HG03280 (cell line): ENCODE measurements at regions not wholly inside any gene's neighbourhood (a gene's known extent, or its start where the extent isn't known, plus 50 kb on each side); places are given as distances from the start of the nearest gene placed in this dataset.

Experiments
- ATAC-seq: cut with Tn5 transposase; IDR thresholded peaks from one replicate; pipeline ENCODE4 v1.9.1; 2021; ENCODE audit warnings: mild to moderate bottlenecking, moderate library complexity; ENCODE audit not compliant: unreplicated experiment

- no peak for ATAC-seq
Observed at GRCh38 chr2:140064243-140064642, 1284.1 kb upstream of the NXPH2 start.

DNA sequence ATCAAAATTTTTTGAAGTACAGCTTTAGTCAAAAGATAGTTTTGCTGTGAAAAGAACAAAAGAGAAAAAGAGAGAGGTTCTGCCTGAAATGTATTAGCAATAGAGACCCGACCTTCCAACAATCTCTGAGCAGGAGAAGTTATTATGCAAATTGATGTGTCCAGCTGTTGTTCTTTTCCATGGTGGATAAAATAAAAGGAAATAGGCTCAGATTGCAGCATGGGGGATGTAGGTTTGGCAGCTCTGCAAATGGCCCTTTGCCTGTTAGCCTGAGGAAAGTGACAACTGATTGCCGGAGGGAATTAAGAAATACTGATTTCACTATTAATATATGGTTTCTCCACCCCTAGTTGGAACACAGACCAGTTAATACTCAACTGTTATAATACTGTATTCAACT, 1283.2 kb upstream of the NXPH2 start:
- no peak for ATAC-seq

DNA sequence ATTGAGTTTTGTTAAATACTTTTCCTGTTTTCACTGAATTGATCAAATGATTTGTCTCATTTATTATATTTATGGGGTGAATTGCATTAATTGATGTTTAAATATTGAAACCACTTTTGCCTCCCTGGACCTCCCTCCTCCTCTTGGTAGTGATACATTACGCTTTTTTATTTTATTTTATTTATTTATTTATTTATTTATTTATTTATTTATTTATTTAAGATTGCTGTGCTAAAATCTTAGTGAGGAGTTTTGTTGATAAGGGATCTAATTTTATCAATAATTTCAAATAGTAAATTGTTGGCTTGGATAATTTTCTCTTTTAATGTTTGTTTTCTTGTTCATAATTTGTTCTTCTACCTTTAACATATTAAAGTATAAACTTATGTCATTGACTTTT, 1281.0 kb upstream of the NXPH2 start:
- ATAC-seq, result no peak

- no peak for ATAC-seq
Observed at GRCh38 chr2:140057928-140058327, 1277.7 kb upstream of the NXPH2 start.

DNA sequence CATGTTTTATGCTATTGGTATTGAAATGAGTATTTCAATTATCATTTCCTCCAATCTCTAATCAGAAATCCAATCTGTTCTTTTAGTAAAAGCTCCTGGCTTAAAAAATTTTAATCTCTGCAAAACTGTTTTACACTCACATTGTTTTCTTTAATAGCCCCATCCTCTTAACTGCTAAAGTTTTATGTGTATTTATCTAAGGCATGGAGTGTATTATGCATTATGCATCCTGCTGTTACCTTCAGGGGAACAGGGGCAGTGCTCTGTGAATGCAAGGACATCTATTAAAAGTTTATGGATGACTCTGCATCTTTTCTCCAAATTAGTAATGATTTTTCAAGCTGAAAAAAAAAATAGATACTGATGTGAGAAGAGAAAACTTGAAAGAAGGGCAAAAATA, 1261.6 kb upstream of the NXPH2 start:
- no peak for ATAC-seq

- ATAC-seq, result no peak
Observed at GRCh38 chr2:140041239-140041638, 1261.0 kb upstream of the NXPH2 start.

DNA sequence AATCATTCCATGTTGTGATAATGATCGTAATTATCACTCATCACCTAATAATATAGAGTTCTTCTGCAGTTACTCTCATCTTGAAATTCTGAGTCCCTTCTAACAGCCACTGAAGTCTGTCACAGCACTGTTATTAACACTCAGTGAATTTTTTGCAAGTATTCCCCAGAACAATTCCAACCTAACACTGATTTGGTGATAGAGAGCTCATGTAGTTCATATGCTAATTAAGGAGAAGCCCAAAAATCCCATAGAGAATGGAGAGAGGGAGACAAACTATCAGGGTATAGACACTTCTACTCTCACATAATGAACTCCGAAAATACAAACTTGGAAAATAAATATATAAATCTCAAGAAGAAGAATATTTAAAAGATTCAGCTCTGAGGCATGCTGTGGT, 1253.4 kb upstream of the NXPH2 start:
- no peak for ATAC-seq

DNA sequence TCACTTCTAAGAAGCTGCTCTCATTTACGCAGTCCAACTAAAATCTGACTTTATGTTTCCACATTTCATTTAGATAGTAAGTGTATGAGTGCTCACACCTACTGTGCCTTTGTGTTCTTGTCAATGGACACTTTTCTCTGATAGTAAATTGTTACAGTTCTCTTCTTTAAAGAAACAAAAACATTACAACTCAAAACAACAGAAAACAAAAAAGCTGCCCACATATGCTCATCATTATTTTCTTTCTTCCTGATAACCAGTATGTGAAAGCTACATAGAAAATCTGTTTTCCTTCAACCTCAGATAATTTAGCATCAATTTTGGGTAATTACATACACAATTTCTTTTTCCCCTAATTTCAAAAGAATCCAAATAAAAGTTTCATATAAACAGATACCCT, 1247.8 kb upstream of the NXPH2 start:
- ATAC-seq, result no peak

DNA sequence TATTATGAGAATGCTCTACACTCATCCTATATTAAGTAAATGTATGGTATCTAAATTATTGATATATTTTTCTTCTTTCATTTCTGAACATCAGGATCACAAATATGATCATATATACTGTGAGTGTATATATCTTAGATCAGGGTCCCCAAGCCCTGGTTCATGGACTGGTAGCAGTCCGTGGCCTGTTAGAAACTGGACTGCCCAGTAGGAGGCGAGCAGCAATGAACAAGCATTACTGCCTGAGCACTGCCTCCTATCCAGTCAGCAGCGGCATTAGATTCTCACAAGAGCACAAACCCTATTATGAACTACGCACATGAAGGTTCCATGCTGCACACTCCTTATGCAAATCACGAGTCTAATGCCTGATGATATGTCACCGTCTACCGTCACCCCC, 1247.1 kb upstream of the NXPH2 start:
- no peak for ATAC-seq

GRCh38 chr2:140023291-140023690, 1243.1 kb upstream of the NXPH2 start:
- ATAC-seq, result no peak

DNA sequence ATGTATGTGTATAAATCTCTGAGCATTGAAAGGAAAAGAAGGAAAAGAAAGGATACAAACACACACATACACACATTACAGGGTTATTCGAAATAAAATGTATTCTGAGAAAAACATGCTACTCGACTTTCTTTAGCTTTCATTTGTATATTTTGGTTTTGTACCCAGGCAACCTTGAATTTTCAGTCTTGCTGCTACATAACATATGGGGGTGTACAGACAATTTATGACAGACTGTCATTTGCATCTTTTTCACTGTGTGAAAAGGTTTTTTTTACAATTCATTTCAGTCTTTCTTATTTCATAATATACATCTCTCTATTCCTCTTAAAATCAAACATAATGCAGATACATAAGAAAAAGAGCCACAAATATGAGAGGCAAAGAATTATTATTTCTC, 1238.4 kb upstream of the NXPH2 start:
- ATAC-seq, result no peak

GRCh38 chr2:140014204-140014546, 1234.0 kb upstream of the NXPH2 start:
- ATAC-seq, result no peak

GRCh38 chr2:140013545-140014203, 1233.5 kb upstream of the NXPH2 start:
- ATAC-seq, result no peak

DNA sequence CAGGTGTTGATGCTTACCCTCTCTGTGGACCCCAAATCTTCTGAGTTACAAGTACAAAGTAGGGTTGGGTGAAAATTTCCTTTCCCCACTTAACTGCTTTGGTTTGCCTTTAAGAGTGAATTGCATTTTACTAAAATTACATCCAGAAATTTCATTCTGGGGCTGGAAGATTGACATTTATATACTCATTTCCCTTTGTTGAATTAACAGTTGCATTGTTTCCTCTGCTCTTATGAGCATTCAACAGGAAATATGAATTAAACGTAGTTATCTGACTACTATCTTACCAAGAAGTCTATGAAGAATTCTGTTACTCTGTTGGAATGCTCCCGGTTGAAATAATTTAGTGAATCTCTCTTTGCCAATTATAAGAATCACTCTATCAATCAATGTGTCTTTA, 1231.1 kb upstream of the NXPH2 start:
- no peak for ATAC-seq

GRCh38 chr2:140002110-140002509, 1221.9 kb upstream of the NXPH2 start:
- no peak for ATAC-seq

- ATAC-seq, result no peak
Observed at GRCh38 chr2:139992711-139993345, 1212.6 kb upstream of the NXPH2 start.

DNA sequence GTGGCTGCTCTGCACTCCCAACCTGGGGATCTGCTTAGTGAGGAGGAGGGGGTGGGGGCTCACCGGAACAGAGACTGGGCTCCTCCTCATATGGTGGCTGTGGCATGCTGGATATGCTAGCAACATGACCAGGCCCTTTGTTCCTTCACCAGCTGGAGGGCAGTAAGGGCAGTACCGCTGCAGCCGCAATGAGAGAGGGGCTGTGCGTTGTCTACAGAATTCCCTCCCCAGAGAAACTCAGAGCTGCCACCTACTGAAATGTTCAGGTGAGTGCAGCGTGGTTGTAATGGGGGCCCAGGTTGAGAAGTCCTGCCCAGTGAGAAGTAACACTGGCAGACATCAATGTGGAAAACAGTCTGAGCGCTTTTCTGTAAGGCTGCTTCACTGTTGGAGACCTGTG, 1211.9 kb upstream of the NXPH2 start:
- no peak for ATAC-seq

DNA sequence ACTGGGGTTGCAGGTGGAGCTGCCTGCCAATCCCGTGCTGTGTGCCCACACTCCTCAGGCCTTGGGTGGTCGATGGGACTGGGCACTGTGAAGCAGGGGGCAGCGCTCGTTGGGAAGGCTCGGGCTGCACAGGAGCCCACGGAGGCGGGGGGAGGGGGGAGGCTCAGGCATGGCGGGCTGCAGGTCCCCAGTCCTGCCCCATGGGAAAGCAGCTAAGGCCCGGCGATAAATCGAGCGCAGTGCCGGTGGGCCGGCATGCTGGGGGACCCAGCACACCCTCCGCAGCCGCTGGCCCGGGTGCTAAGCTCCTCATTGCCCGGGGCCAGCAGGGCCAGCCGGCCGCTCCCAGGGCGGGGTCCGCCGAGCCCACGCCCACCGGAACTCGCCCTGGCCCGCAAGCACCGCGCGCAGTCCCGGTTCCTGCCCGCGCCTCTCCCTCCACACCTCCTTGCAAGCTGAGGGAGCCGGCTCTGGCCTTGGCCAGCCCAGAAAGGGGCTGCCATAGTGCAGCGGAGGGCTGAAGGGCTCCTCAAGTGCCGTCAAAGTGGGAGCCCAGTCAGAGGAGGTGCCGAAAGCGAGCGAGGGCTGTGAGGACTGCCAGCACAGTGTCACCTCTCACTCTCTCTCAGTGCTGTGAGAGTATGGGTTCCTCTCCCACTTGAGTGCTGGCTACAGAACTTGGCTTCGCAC, 1210.6 kb upstream of the NXPH2 start:
- ATAC-seq, result no peak

GRCh38 chr2:139969323-139969722, 1189.1 kb upstream of the NXPH2 start:
- ATAC-seq, result no peak

- no peak for ATAC-seq
Observed at GRCh38 chr2:139968588-139968987, 1188.4 kb upstream of the NXPH2 start.

GRCh38 chr2:139967665-139968064, 1187.5 kb upstream of the NXPH2 start:
- no peak for ATAC-seq

DNA sequence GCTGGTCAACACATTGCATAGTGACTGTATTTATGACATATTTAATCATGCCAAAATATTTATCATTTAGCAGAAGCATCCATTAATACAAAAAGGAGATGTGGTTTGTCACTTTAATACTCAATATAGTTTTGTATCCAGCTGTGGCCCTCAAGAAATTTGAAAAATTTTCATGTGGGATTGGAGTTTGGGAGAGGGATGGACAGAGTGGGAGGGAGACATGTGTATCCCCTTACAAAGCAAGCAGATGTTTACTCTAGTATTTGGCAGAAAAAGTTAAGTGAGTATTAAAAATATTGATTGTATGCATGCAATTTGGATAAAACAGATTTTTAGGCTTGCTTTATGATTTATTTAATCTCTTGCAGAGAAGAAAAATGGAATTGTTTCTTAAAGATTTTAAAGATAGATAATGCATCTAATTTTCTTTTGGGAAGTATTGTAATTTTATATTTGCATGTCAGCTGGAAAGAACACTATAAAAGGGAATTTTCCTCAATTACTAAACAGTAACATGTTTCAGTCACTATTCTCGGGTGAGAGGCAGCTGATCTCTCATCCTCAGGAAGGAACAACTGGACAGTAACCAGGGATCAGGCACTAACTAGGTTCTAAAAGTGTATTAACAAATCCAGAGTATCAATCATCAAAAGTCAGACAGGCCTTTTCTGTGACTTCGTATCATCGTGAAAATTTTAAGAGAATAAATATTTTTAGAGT, 1184.7 kb upstream of the NXPH2 start:
- no peak for ATAC-seq
